HG02870 (cell line): ENCODE measurements at regions not wholly inside any gene's neighbourhood (a gene's known extent, or its start where the extent isn't known, plus 50 kb on each side); places are given as distances from the start of the nearest gene placed in this dataset.

Experiments used
- ATAC-seq: cut with Tn5 transposase; IDR thresholded peaks from one replicate; pipeline ENCODE4 v1.9.1; 2021; ENCODE audit warnings: mild to moderate bottlenecking, moderate library complexity; ENCODE audit not compliant: unreplicated experiment

DNA sequence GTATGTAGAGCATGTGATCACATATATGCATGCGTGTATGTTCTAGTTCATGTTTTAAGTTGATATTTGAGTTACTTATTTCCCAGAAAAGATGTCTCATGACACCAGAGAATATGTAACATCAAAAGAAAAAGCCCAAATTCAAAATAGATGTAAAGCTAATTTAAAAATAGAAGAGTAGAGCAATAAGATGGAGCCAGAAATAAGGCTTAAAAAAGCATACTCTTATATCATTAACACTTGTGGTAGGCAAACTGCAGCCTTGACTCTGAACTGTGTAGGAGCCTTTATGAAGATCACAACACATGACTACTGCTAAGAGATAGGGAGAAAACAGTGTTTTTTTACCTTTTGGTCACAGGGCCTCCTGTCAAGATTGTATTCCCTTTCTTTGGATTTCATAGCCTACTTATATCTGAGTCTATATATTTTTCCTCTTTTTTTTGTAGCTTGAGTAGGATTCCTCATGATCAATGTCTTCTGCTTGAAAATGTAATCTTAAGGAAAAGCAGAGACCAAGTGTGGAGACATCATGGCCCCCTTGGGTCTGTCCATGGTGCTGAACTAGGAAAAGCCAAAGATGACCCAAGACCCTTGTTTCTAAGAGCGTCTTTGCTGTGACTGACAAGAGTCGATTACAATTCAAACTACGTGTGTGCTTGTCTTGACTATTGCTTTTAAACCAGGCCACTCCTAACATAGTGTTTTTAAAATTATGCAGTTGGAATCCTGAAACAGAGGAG is 390.4 kb downstream of the SHISA9 start:
- no peak for ATAC-seq

DNA sequence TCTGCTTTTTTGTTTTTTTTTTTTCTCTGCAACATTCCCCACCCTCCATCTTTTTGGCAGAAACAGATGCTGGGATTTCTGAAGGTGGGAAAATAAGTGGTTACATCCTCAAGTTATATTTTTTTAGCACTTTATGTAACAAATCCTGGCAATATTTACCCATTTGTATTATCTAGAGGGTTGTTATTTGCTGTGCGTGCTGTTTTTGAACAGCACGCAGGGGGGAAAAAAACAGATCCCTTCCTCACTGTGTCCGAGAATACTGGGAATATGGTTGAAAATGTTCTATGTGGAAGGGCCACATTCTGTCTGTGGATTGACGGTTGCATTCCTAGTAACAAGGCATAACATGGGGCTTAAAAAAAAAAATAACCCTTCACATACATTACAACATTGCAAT is 394.8 kb downstream of the SHISA9 start:
- ATAC-seq = no peak

DNA sequence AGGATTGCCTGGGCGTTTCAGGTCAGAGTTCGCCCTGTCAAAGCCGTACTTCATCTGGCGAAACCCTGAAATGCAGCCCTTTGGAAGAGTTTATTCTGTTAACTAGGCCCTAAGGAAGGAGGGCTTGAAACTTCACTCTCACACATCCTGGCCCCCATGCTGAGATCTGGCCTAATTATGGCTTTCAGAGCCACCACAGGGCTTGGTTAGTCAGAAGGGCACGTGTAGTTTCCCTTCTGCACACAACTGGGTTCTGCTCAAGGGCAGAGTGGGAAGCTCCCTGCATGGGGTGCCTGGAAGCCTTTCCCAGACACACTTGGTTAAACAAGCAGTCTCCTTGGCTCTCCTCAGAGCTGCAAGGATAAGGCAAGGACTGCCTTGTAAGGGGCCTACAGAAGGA is 397.3 kb downstream of the SHISA9 start:
- no peak for ATAC-seq

DNA sequence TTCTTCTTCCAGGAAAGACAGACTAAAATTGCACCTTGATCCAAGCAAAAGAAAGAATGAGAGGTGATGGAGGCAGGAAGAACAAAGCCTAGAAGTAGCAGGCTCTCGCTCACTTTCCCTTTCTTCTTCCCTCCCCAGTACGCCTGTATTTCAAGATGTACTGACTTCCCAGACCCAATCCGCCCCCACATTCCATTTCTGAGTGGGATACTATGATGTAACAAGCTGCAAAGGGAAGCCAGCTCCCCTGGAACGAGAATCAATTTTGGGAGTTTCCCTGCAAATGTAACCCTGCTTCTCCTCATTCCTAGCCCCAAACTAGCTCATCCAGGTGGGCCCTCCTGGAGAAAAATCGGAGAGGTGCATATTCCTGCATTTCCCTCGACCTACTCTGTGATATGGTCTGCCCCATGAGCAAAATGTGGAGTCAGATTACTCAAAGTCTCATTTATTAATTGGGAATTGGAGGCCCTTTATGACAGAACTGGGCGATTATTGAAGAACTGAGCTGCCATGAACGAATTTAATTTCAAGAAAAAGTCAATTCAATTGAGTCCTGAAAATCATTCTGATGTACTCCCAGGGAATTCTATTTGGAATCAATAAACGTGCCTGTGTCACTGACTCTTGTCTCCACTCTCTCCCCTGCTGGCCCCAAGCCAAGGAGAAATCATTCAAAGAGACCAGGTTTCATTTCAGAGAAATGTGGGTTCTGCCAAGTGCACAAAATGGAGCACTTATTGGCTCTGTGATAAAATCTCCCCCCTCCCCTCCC is 398.9 kb downstream of the SHISA9 start:
- ATAC-seq = no peak

DNA sequence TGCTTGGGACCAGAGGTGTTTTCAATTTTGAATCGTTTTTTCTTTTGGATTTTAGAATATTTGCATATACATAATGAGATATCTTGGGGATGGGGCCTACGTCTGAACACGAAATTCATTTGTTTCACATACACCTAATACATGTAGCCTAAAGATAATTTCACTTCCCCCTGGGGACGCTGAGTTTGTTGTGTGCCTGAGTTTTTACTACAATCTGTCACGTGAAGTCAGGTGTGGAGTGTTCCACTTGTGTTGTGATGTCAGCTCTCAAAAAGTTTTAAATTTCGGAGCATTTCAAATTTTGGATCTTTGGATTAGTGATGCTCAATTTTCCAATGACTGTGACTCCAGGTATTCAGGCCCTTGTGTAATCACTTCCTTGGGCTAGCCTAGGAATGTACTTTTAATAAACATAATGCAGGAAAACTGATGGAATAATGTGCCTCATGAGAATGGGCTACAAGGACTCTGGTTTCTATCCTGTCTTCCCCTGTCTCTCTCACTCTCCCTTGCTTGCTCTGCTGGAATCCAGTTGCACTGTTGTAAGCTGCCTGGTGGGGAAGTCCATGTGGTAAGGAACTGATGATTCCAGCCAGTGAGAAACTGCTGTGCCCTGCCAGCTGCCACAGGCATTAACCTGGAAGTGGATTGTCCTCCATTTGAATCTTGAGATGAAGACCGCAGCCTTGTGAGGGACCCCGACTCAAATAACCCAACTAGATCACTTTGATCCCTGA is 403.8 kb downstream of the SHISA9 start:
- ATAC-seq = no peak

DNA sequence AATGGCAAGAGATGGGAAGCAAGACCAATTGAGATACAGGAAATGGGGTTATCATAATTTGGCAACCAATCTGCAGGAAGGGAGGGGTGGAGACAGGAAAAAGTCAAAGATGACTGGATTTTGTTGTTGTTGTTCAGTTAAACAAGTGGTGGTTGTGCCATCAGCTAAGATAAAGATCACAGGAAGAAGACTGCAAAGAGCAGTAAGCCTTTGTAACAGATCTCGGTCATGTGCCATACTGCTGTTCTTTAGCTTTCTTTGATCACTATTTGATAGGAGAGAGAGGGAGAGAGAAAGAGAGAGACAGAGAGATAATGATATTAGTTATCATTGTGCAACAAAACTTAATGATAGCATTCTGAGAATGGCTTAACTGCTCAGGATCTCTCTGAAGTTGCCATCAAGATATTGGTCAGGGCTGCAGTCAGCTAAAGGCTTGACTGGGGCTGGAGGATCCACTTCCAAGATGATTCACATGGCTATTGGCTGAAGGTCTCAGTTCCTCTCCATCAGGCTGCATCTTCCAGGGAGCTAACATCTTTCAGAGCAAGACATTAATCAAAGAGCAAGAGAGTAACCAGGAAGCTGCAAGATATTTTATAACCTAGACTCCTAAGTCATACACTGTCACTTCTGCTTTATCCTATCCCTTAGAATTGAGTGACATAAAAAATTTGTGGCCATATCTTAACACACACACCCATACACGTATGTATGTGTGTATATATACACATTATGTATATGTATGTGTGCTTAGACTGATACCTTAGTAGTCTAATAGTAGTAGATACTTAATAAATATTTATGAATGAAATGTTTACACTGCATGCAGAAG is 405.0 kb downstream of the SHISA9 start:
- ATAC-seq = no peak

DNA sequence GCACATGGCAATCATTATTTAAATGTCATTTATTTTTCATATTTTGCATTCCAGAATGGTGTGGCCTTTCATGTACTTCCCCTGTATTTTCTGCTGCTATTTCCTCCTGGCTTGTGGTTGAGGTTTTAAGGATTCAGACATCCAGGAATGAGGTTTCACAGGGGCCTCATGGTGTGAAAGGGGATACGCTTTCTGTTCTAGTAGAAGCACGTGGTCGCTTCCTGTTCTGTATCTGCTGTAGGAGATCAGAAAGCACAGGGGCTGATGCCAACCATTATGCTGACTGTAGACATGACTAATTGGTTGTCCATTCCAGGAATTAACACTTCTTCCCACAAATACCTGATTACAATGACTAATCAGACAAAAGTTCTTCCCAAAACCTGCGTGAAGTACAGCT is 405.9 kb downstream of the SHISA9 start:
- ATAC-seq = no peak

DNA sequence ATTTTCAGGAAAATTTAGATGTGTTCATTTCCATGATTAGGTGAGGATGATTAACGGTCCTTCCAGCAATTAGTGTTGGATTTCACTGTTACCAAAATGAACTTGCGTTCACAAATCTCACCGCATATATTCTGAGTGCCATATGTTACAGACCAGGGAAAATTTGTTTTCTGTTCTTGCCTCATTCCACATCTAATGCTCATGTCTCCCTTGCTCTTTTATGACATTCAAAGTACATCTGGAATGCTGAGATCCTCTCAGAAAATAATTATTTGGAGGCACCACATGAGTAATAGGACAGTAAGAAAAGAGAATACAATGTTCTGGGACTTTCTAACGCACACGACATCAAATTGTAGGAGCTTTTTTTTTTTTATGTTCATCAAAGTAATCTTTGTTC is 406.5 kb downstream of the SHISA9 start:
- no peak for ATAC-seq

DNA sequence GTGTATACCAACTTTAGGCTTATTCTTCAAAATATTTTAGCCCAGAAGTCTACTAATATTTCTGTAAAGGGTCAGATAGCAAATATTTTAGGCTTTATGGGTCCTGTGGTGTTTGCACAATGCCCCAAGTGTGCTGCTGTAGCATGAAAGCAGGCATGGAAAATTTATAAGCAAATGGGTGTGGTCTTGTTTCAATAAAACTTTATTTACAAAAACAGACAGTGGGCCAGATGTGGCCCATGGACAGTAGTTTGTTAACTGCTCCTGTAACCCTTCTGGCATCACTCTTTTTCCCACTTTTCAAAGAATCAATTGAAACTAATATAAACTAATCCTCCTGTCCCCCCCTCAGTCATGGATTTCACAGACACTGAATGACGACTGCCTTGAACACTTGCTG is 410.7 kb downstream of the SHISA9 start:
- no peak for ATAC-seq

DNA sequence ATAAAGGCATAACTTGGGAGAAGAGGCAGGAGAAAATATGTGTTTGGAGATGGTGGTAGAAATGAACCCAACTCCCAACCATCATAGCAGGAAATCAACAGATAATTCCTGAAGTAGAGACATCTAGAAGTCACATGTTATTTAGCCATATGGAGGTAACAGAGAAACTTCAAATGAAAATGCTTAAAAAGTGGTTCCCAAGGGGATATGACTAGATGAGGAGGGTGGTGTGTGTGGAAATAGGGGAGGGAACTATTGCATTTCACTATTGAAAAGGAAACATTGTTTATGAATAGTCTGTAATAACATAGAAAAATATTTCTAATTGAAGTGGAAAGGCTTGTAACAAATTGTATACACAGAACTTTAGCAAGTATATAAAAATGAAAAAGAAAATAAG is 412.0 kb downstream of the SHISA9 start:
- no peak for ATAC-seq

DNA sequence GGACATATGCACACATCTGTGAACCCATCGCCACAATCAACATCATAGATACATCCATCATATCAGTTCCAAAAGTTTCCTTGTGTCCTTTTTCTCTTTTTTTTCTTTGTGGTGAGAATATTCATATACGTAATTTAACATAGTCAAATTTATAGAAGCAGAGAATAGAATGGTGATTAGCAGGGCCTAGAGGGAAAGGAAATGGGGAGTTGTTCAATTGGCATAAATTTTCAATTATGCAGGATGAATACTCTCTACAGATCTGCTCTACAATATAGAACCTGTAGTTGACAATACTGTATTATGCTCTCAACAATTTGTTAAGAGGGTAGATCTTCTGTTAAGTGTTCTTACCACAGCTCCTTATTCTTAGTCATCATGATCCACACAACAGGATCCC is 413.2 kb downstream of the SHISA9 start:
- no peak for ATAC-seq

DNA sequence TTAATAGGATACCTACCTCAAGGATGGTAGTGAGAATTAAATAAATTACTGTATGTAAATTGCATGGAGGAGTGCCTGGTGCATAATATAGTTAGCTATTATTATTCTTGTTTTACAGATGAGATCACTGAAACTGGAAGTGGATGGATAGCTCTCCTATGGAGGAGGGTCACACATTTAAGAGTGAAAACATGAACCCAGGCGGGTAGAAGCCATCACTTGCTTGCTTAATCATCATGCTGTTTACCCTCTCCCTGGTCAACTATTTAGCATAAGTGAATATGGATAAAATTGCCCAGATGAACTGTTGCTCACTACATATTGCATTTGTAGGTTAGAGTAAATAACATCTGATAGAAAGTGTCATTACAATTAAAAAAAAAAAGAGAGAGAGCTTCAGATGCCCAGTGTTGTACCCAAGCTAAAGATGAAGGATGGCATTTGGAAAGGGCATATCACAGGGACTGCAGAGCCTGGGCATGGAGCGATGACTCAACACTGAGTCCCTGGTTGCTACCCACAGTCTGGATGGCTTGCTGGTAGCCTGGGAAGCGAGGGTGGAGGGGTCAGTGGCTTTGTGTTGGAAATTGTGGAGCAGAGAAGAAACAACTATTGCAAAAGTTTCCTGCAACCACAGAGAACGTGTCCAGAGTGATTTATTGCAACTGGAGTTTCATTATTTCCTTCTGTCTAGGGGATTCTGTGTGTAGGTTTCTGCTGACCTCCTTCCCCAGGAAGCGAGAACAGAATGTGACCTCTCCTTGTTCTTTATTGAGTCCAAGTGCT is 414.4 kb downstream of the SHISA9 start:
- ATAC-seq = no peak

DNA sequence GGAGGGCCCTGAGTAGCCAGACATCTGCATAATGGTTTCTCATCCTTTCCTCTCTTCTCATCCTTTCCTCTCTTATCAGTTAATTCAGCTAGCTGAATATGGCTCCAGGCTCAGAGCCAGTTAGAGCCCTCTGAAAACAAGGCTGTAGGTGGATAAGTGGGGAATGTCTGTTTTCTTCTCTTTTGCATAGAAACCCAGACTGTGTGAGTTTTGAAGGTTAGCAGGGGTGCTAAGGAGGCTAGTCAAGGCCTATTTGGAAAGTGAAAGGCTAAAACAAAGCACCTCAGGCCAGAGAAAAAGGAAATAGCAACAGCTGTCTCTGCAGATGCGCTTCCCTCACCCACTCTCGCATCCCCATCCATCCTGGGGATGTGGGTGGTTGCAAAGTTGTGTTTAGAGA is 420.9 kb downstream of the SHISA9 start:
- ATAC-seq = peak; percentile 67

DNA sequence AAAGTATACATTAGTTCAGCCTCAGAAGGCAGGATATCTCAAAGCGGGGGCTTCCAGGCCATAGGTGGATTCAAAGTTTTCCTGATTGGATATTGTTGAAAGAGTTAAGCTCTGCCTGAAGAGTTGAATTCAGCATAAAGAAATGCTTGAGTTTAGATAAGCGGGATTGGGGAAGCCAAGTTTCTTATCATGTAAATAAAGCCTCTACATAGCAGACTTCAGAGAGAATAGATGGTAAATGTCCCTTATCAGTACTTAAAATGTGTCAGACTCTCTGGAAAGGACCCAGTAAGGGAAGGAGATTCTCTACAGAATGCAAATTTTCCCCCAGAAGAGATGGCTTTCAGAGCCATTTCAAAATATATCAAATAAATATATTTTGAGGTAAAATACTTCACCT is 423.5 kb downstream of the SHISA9 start:
- ATAC-seq = no peak

DNA sequence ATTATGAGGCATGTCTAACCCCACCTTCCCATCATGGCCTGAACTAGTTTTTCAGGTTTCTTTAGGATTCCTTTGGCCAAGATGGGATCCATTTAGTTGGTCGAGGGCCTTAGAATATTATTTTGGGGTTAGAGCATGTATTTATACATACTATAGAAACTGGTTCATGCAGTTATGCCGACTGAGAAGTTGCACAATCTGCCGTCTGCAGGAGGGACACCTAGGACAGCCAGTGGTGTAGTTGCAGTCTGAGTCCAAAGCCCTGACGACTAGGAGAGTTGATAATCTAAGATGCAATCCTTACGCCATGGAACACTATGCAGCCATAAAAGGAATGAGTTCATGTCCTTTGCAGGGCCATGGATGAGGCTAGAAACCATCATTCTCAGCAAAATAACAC is 424.0 kb downstream of the SHISA9 start:
- no peak for ATAC-seq

DNA sequence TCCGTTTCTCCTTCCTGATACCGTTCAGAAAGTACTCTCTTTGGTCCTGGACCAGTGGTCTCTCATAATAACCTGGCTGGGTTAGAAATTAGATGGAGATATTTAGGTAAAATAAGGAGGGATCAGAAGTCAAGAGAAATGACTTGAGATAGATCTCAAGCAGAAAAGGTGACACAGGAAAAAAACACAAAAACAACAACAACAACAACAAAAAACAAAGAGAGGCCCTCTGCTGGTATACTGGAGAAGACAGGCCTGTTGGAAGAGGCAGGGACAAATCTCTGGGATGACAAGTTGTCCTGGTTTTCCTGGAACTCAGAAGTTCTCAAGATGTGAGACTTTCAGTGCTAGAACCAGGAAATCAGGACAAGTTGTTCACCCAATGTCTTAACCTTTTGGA is 430.5 kb downstream of the SHISA9 start:
- no peak for ATAC-seq

DNA sequence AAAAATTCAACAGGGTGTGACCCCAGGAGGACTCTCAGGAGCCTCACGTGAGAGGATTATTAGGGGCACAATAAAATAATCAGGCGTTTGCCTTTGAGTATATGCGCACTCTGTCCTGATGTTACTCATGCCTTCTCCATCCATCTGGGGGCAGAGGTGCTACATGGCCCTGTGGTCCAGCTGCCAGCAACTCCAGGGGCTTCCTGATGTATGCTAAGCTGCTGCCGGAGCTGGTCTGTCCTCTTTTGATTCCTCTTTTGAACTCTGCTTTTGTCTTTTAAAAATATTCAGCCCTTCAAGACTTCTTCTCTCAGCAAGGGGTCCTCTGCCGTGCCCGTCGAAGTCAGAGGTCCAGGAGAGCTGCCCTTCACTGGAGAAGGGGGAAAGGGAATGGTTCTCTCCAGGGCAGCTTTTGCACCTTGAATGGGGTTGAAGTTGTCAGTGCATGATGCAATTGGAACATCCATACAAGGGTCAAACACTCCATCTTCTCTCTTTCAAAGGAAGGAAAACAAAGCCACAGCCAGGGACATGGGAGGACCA is 431.4 kb downstream of the SHISA9 start:
- no peak for ATAC-seq

DNA sequence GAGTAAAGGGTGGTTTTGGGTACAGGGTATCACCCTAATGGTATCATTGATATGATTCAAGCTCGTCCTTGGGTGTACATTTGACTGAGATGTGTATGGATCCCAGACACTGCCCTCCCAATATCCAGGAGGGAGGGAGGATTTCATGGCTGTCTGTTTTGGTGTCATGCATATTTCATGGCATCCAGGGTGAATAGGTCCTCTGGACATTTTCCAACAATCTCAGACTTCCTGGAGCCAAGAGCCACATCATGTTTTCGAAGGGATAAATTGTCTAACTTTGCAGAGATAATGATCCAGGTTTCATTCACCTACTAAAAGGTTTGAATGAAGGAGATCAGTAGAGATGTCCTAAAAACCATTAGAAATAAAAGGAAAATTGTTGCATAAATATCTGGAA is 431.9 kb downstream of the SHISA9 start:
- ATAC-seq = no peak

DNA sequence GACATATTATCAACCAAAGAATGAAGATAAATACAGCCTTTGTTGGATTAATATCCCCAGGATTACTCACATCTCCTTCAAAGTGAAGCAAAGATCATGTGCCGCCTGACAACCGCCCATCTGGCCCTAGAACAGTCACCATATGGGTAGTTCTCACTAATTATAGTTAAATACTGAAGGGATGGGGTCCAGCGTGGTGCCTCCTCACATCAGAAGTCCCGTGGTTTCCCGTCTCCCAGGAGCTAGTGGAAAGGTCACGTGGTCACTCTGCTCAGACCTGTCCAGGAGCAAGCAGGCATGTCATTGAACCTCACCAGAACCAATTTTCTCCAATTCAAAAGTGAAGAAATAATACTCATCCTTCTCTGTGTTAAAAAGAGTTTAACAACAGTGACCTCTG is 434.5 kb downstream of the SHISA9 start:
- ATAC-seq = no peak

DNA sequence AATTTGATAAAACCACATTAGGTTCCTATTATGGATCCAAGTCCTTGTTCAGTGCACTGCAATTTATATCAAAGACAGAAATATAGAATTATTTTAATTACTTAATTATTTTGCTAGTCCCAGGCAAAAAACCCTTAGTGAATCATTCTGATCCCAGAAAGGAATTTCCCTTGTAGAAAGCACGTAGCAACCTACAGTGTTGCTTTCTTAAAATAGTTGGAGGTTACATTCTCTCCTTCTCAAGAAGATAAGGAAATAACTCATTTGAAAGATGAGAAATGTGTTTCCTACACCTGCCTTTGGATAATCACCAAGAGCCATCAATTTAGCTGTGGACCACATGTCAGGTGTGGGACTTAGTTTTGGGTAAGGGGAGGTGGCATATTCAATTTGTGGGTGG is 434.9 kb downstream of the SHISA9 start:
- ATAC-seq = no peak
